WTC11 (cell line): ENCODE measurements at regions not wholly inside any gene's neighbourhood (a gene's known extent, or its start where the extent isn't known, plus 50 kb on each side); places are given as distances from the start of the nearest gene placed in this dataset.

Source experiments
- ATAC-seq: fragments of 200-7000 bp; cut with Tn5 transposase; 2 replicates; pipeline ENCODE4 v1.10.0; 2021; ENCODE audit warnings: mild to moderate bottlenecking, moderate library complexity
- CTCF ChIA-PET: fragments of 300-600 bp; sonication (Branson Sonifier 250); formaldehyde crosslinking; loops from one replicate; lab custom pipeline; 2021; ENCODE audit warnings: antibody characterized with exemption; lab: Charles Lee
- POLR2A ChIA-PET: fragments of 350-600 bp; sonication (Branson Sonifier 250); formaldehyde crosslinking; loops from one replicate; lab custom pipeline; 2021; ENCODE audit warnings: antibody characterized with exemption; lab: Charles Lee
- DNase-seq: peaks from one replicate; pipeline ENCODE4 v3.0.0; 2021; ENCODE audit warnings: low spot score
- H3K27ac Mint-ChIP-seq: 2 replicates; pipeline ENCODE4 v1.8.0; 2021; ENCODE audit warnings: mixed read lengths
- H3K27me3 Mint-ChIP-seq: 2 replicates; pipeline ENCODE4 v1.8.0; 2021; ENCODE audit warnings: low read depth, mild to moderate bottlenecking, moderate library complexity, mixed read lengths
- H3K36me3 Mint-ChIP-seq: 2 replicates; pipeline ENCODE4 v1.8.0; 2021; ENCODE audit warnings: mixed read lengths
- H3K4me1 Mint-ChIP-seq: 2 replicates; pipeline ENCODE4 v1.8.0; 2022; ENCODE audit warnings: mixed read lengths
- H3K4me3 Mint-ChIP-seq: 2 replicates; pipeline ENCODE4 v1.8.0; 2021; ENCODE audit warnings: mild to moderate bottlenecking, moderate library complexity, mixed read lengths
- H3K9me3 Mint-ChIP-seq: 2 replicates; pipeline ENCODE4 v1.8.0; 2021; ENCODE audit warnings: mixed read lengths
- CREM ChIP-seq: sonication (generic); formaldehyde crosslinking; IDR thresholded peaks from 2 replicates; pipeline ENCODE4 v1.8.1; 2022; ENCODE audit warnings: mild to moderate bottlenecking, missing genetic modification reagents, moderate library complexity
- ESRRA ChIP-seq: sonication (generic); formaldehyde crosslinking; IDR thresholded peaks from 2 replicates; pipeline ENCODE4 v1.8.1; 2022; ENCODE audit warnings: mild to moderate bottlenecking, missing genetic modification reagents, borderline replicate concordance
- FOXJ3 ChIP-seq: sonication (generic); formaldehyde crosslinking; IDR thresholded peaks from 2 replicates; pipeline ENCODE4 v1.9.0; 2021; ENCODE audit warnings: missing genetic modification reagents, mild to moderate bottlenecking, borderline replicate concordance
- GABPB1 ChIP-seq: sonication (generic); formaldehyde crosslinking; IDR thresholded peaks from 2 replicates; pipeline ENCODE4 v1.8.1; 2023; ENCODE audit warnings: mild to moderate bottlenecking, missing genetic modification reagents
- NFE2L1 ChIP-seq: sonication (generic); formaldehyde crosslinking; IDR thresholded peaks from 2 replicates; pipeline ENCODE4 v1.8.1; 2023; ENCODE audit warnings: missing genetic modification reagents
- PRRX2 ChIP-seq: fragments of 250-450 bp; sonication (Bioruptor Pico); IDR thresholded peaks from 2 replicates; pipeline ENCODE4 v1.8.0; 2021; ENCODE audit warnings: mild to moderate bottlenecking
- SMAD3 ChIP-seq: sonication (generic); formaldehyde crosslinking; IDR thresholded peaks from 2 replicates; pipeline ENCODE4 v1.8.0; 2022; ENCODE audit warnings: missing genetic modification reagents, mild to moderate bottlenecking, borderline replicate concordance
- SP1 ChIP-seq: sonication (generic); formaldehyde crosslinking; conservative IDR thresholded peaks from 2 replicates; pipeline ENCODE4 v1.8.1; 2022; ENCODE audit warnings: missing genetic modification reagents
- TP53 ChIP-seq: sonication (generic); formaldehyde crosslinking; IDR thresholded peaks from 2 replicates; pipeline ENCODE4 v1.8.1; 2023; ENCODE audit warnings: mild to moderate bottlenecking, missing genetic modification reagents
- ZNF121 ChIP-seq: sonication (generic); formaldehyde crosslinking; IDR thresholded peaks from 2 replicates; pipeline ENCODE4 v1.8.0; 2023; ENCODE audit warnings: missing genetic modification reagents
- ZNF138 ChIP-seq: sonication (generic); formaldehyde crosslinking; conservative IDR thresholded peaks from 2 replicates; pipeline ENCODE4 v1.8.1; 2022; ENCODE audit warnings: mild to moderate bottlenecking, moderate library complexity, missing genetic modification reagents
- ZNF416 ChIP-seq: fragments of 250-450 bp; sonication (Bioruptor Pico); IDR thresholded peaks from 2 replicates; pipeline ENCODE4 v1.9.0; 2021; ENCODE audit warnings: mild to moderate bottlenecking, inconsistent platforms
- TF ChIP-seq, protein P1 (sequence below): sonication (generic); formaldehyde crosslinking; IDR thresholded peaks from 2 replicates; pipeline ENCODE4 v1.8.0; 2022; ENCODE audit warnings: mild to moderate bottlenecking, missing genetic modification reagents
- TF ChIP-seq, protein P2 (sequence below): fragments of 200-600 bp; IDR thresholded peaks from 2 replicates; pipeline ENCODE4 v1.8.0; 2022; ENCODE audit warnings: antibody characterized with exemption
- TF ChIP-seq, protein P3 (sequence below): sonication (generic); formaldehyde crosslinking; IDR thresholded peaks from 2 replicates; pipeline ENCODE4 v1.8.1; 2023; ENCODE audit warnings: mild to moderate bottlenecking, missing genetic modification reagents, moderate library complexity
- TF ChIP-seq, protein P4 (sequence below): sonication (generic); formaldehyde crosslinking; IDR thresholded peaks from 2 replicates; pipeline ENCODE4 v1.8.1; 2023; ENCODE audit warnings: mild to moderate bottlenecking, moderate library complexity, missing genetic modification reagents
- TF ChIP-seq, protein P5 (sequence below): sonication (generic); formaldehyde crosslinking; IDR thresholded peaks from 2 replicates; pipeline ENCODE4 v1.8.0; 2022; ENCODE audit warnings: mild to moderate bottlenecking, missing genetic modification reagents
- TF ChIP-seq, protein P6 (sequence below): sonication (generic); formaldehyde crosslinking; IDR thresholded peaks from 2 replicates; pipeline ENCODE4 v1.8.1; 2023; ENCODE audit warnings: mild to moderate bottlenecking, missing genetic modification reagents, borderline replicate concordance
- TF ChIP-seq, protein P7 (sequence below): fragments of 250-450 bp; sonication (Bioruptor Pico); conservative IDR thresholded peaks from 2 replicates; pipeline ENCODE4 v1.9.0; 2021; ENCODE audit warnings: mild to moderate bottlenecking

DNA sequence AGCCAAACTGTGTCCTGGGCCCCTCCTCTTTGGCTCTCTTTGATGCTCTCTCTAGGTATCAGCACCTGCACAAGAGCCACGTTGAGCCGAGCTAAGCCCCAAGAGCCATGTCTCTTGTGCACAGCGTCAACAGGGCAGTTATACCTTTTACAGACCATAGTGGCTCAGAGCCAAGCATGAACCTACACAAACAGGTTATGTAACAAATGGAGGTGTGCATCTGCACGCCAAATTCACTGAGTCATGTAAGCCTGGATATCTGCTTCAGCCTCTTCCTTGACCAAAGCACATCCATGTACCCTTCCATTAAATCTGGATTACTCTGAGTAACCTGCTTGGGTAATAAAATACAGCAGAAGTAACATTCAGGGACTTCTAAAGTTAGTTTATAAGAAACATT is 509.7 kb downstream of the NAV3 start:
- no peak overlapping the region for H3K27ac Mint-ChIP-seq
- no peak overlapping the region for H3K4me3 Mint-ChIP-seq
- ATAC-seq (no peak), DNase-seq (no peak)
- CTCF ChIA-PET, result no interaction called here
- H3K9me3 Mint-ChIP-seq, result peaks cover 9% of the 10 kb centered on the region; the same call in 1 of the 2 replicates
- H3K27me3 Mint-ChIP-seq, result no peaks in the 10 kb centered on the region
- H3K4me1 Mint-ChIP-seq, result no peaks in the 10 kb centered on the region
- TF ChIP-seq, protein P1, sequence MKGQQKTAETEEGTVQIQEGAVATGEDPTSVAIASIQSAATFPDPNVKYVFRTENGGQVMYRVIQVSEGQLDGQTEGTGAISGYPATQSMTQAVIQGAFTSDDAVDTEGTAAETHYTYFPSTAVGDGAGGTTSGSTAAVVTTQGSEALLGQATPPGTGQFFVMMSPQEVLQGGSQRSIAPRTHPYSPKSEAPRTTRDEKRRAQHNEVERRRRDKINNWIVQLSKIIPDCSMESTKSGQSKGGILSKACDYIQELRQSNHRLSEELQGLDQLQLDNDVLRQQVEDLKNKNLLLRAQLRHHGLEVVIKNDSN (CRISPR knock-in tag), result no peak
- no peak for TF ChIP-seq TP53
- no peak for TF ChIP-seq ZNF138 (CRISPR knock-in tag)
- TF ChIP-seq ESRRA (CRISPR knock-in tag), result no peak
- no peak for TF ChIP-seq ZNF121 (CRISPR knock-in tag)
- TF ChIP-seq, protein P2, sequence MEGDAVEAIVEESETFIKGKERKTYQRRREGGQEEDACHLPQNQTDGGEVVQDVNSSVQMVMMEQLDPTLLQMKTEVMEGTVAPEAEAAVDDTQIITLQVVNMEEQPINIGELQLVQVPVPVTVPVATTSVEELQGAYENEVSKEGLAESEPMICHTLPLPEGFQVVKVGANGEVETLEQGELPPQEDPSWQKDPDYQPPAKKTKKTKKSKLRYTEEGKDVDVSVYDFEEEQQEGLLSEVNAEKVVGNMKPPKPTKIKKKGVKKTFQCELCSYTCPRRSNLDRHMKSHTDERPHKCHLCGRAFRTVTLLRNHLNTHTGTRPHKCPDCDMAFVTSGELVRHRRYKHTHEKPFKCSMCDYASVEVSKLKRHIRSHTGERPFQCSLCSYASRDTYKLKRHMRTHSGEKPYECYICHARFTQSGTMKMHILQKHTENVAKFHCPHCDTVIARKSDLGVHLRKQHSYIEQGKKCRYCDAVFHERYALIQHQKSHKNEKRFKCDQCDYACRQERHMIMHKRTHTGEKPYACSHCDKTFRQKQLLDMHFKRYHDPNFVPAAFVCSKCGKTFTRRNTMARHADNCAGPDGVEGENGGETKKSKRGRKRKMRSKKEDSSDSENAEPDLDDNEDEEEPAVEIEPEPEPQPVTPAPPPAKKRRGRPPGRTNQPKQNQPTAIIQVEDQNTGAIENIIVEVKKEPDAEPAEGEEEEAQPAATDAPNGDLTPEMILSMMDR, result no peak
- no peak for TF ChIP-seq ZNF416 (CRISPR knock-in tag)
- TF ChIP-seq, protein P3, sequence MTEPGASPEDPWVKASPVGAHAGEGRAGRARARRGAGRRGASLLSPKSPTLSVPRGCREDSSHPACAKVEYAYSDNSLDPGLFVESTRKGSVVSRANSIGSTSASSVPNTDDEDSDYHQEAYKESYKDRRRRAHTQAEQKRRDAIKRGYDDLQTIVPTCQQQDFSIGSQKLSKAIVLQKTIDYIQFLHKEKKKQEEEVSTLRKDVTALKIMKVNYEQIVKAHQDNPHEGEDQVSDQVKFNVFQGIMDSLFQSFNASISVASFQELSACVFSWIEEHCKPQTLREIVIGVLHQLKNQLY (CRISPR knock-in tag), result no peak
- POLR2A ChIA-PET, result no interaction called here
- H3K36me3 Mint-ChIP-seq, result no peaks in the 10 kb centered on the region

DNA sequence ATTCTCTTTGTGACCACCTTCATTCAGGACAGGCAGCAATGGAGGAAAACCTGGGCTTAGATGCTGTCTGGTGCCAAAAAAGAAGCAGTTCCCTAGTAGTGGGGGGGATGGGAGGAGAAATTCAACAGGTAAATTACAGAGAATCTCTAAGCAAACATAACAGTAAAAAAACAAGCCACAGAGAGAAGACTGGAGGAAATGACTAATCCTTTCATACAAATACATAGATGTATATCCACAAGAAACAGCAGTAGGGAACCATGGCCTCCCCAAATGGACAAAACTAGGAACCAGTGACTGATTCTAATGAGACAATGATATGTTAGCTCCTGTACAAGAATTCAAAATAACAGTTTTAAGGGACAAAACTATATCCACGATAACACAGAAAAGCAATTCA is 513.0 kb downstream of the NAV3 start:
- no peaks in the 10 kb centered on the region for H3K27me3 Mint-ChIP-seq
- H3K27ac Mint-ChIP-seq, result no peak overlapping the region
- no peaks in the 10 kb centered on the region for H3K4me1 Mint-ChIP-seq
- H3K4me3 Mint-ChIP-seq, result no peak overlapping the region
- H3K36me3 Mint-ChIP-seq, result no peaks in the 10 kb centered on the region; the same call in 1 of the 2 replicates
- CTCF ChIA-PET, result no interaction called here
- no peak for ATAC-seq
- H3K9me3 Mint-ChIP-seq, result peaks cover 19% of the 10 kb centered on the region
- DNase-seq, result no peak
- POLR2A ChIA-PET, result no interaction called here
- TF ChIP-seq, protein P4, sequence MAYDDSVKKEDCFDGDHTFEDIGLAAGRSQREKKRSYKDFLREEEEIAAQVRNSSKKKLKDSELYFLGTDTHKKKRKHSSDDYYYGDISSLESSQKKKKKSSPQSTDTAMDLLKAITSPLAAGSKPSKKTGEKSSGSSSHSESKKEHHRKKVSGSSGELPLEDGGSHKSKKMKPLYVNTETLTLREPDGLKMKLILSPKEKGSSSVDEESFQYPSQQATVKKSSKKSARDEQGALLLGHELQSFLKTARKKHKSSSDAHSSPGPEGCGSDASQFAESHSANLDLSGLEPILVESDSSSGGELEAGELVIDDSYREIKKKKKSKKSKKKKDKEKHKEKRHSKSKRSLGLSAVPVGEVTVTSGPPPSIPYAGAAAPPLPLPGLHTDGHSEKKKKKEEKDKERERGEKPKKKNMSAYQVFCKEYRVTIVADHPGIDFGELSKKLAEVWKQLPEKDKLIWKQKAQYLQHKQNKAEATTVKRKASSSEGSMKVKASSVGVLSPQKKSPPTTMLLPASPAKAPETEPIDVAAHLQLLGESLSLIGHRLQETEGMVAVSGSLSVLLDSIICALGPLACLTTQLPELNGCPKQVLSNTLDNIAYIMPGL (CRISPR knock-in tag), result no peak
- TF ChIP-seq SMAD3 (CRISPR knock-in tag) (no peak), ZNF138 (CRISPR knock-in tag) (no peak), CREM (no peak), GABPB1 (CRISPR knock-in tag) (no peak), NFE2L1 (no peak), SP1 (no peak), FOXJ3 (CRISPR knock-in tag) (no peak), PRRX2 (CRISPR knock-in tag) (no peak), ZNF416 (CRISPR knock-in tag) (no peak)
- TF ChIP-seq, protein P5, sequence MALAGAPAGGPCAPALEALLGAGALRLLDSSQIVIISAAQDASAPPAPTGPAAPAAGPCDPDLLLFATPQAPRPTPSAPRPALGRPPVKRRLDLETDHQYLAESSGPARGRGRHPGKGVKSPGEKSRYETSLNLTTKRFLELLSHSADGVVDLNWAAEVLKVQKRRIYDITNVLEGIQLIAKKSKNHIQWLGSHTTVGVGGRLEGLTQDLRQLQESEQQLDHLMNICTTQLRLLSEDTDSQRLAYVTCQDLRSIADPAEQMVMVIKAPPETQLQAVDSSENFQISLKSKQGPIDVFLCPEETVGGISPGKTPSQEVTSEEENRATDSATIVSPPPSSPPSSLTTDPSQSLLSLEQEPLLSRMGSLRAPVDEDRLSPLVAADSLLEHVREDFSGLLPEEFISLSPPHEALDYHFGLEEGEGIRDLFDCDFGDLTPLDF (CRISPR knock-in tag), result no peak
- TF ChIP-seq, protein P6, sequence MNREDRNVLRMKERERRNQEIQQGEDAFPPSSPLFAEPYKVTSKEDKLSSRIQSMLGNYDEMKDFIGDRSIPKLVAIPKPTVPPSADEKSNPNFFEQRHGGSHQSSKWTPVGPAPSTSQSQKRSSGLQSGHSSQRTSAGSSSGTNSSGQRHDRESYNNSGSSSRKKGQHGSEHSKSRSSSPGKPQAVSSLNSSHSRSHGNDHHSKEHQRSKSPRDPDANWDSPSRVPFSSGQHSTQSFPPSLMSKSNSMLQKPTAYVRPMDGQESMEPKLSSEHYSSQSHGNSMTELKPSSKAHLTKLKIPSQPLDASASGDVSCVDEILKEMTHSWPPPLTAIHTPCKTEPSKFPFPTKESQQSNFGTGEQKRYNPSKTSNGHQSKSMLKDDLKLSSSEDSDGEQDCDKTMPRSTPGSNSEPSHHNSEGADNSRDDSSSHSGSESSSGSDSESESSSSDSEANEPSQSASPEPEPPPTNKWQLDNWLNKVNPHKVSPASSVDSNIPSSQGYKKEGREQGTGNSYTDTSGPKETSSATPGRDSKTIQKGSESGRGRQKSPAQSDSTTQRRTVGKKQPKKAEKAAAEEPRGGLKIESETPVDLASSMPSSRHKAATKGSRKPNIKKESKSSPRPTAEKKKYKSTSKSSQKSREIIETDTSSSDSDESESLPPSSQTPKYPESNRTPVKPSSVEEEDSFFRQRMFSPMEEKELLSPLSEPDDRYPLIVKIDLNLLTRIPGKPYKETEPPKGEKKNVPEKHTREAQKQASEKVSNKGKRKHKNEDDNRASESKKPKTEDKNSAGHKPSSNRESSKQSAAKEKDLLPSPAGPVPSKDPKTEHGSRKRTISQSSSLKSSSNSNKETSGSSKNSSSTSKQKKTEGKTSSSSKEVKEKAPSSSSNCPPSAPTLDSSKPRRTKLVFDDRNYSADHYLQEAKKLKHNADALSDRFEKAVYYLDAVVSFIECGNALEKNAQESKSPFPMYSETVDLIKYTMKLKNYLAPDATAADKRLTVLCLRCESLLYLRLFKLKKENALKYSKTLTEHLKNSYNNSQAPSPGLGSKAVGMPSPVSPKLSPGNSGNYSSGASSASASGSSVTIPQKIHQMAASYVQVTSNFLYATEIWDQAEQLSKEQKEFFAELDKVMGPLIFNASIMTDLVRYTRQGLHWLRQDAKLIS, result no peak
- TF ChIP-seq, protein P7, sequence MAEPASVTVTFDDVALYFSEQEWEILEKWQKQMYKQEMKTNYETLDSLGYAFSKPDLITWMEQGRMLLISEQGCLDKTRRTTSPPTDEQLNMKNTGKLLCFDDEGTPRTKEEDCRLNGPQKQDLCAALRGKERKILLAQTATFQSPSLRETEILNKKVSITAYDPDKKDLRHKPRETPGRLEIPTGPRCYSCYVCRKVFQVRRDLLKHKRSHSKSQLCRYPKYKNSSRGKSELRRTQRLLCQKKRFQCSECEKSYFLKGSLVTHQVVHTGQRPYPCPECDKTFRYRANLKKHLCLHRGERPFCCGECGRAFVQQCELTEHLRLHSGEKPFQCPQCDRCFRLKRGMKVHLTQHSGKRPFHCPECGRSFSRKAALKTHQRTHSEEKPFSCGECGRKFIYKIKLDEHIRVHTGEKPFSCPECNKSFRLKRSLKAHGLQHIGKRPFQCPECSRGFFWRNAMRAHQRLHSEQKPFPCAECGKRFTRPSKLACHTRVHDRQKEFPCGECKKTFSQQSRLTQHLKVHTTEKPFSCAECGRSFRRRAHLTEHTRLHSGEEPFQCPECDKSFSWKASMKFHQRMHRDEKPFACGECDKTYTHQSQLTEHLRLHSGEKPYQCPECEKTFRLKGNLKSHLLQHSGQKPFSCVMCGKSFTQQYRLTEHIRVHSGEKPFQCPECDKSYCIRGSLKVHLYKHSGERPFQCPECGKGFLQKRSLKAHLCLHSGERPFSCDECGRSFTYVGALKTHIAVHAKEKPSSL (CRISPR knock-in tag), result no peak
- TF ChIP-seq, protein P2, result no peak
